ENCODE measurements at regions not wholly inside any gene's neighbourhood (a gene's known extent, or its start where the extent isn't known, plus 50 kb on each side); places are given as distances from the start of the nearest gene placed in this dataset.

DNA sequence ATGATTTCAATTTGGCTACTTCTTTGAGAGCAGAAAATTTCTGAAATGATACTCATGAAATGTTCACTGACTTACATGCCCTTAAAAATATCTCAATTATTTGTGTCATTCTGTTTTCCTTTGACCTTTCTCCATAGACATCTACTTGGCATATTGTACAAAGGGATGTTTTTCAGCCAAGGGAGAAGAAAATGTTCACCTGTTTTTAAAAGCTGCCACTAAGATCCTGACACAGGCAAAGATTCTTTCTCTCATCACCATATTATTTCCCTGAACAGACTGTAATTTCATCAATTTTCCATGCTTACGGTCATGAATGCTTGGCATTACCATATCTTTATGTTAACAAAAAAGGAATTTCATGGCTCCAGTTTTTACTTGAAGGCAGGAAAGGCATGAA, 67.4 kb upstream of the DBX1 start:
- no peak for TF ChIP-seq CTCF (IDR thresholded peaks at IDR 0.05)
- TF ChIP-seq EP300 (IDR thresholded peaks at IDR 0.05), result no peak
- TF ChIP-seq POLR2A (IDR thresholded peaks at IDR 0.05), result no peak
- no peak for TF ChIP-seq POLR2AphosphoS5 (IDR thresholded peaks at IDR 0.05)
